ENCODE measurements at regions not wholly inside any gene's neighbourhood (a gene's known extent, or its start where the extent isn't known, plus 50 kb on each side); places are given as distances from the start of the nearest gene placed in this dataset.

DNA sequence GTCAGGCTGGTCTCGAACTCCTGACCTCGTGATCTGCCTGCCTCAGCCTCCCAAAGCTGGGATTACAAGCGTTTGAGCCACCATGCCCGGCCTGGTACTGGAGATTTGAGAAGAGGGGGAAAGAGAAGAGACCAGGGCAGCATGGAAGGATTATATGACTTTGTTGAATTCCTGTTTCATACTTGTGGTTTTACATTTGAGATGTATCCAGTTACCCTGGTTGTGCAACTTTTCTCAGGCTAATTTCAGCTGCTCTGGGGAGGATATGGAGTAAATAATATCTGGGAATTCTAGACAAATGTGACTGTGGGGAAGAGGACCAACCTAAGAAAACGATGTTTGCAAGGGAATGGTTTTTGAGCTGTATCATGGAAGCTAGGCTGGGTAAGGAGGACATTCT, 89.5 kb upstream of the GREM2 start:
- TF ChIP-seq EZH2 (IDR thresholded peaks at IDR 0.05; ENCODE audit: borderline replicate concordance, low read length), result no peak
- TF ChIP-seq, protein P1, sequence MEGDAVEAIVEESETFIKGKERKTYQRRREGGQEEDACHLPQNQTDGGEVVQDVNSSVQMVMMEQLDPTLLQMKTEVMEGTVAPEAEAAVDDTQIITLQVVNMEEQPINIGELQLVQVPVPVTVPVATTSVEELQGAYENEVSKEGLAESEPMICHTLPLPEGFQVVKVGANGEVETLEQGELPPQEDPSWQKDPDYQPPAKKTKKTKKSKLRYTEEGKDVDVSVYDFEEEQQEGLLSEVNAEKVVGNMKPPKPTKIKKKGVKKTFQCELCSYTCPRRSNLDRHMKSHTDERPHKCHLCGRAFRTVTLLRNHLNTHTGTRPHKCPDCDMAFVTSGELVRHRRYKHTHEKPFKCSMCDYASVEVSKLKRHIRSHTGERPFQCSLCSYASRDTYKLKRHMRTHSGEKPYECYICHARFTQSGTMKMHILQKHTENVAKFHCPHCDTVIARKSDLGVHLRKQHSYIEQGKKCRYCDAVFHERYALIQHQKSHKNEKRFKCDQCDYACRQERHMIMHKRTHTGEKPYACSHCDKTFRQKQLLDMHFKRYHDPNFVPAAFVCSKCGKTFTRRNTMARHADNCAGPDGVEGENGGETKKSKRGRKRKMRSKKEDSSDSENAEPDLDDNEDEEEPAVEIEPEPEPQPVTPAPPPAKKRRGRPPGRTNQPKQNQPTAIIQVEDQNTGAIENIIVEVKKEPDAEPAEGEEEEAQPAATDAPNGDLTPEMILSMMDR (conservative IDR thresholded peaks at IDR 0.05 in 1 of 2, IDR thresholded peaks at IDR 0.05 in 1 of 2; ENCODE audit: extremely low read depth in 1 of 2, insufficient read depth in 1 of 2, low read depth in 1 of 2, low read length in 2 of 2), result no peak
